ENCODE measurements at regions not wholly inside any gene's neighbourhood (a gene's known extent, or its start where the extent isn't known, plus 50 kb on each side); places are given as distances from the start of the nearest gene placed in this dataset.

DNA sequence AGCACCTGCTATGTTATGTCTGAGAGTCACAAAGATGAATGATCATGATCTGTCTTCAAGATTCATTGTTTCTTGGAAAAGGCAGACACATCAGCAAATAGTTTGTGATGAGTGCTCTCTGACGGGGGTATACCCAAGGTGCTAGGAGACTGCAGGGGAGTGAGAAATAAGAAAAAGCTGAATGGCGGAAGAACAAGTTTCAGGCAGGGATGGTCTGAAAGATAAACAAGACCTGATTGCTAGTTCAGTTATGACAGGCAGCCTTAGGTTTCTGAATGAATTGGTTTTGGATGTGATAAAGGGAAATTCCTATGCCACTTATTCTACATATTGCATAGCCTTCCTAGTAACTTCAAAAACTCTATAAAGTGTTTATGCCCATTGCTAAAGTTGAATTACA, 327.0 kb upstream of the DKK2 start:
- ChIA-PET CTCF (no interaction called here), POLR2A (ENCODE audit: unreplicated experiment) (no interaction called here)
- Histone ChIP-seq H2AFZ (replicated peaks; ENCODE audit: low read length, poor library complexity) (no peak overlapping the region), H3K9me3 (ENCODE audit: control insufficient read depth, insufficient read depth, low read length) (no peaks in the 10 kb centered on the region), H3K9me1 (ENCODE audit: insufficient read depth, low read length) (no peaks in the 10 kb centered on the region), H2BK120ac (ENCODE audit: low read depth, low read length) (no peak overlapping the region), H3K4me3 (ENCODE audit: insufficient read depth, low read depth, low read length) (no peak overlapping the region), H3K18ac (ENCODE audit: low read depth, low read length) (no peak overlapping the region), H2AK5ac (ENCODE audit: low read depth, low read length) (no peak overlapping the region), H3K9ac (ENCODE audit: low read depth, low read length) (no peak overlapping the region), H2AK9ac (replicated peaks; ENCODE audit: low read depth, low read length, poor library complexity) (no peak overlapping the region), H3K14ac (replicated peaks; ENCODE audit: low read depth, low read length) (no peak overlapping the region), H3K36me3 (ENCODE audit: control insufficient read depth, insufficient read depth, low read length) (no peaks in the 10 kb centered on the region), H3K4me2 (ENCODE audit: low read depth, low read length) (no peak overlapping the region), H3K56ac (ENCODE audit: extremely low read depth, insufficient read depth, low read length) (no peak overlapping the region), H2BK15ac (ENCODE audit: low read depth, low read length) (no peak overlapping the region), H3K79me1 (ENCODE audit: low read depth in 1 of 2, low read length in 2 of 2) (no peaks in the 10 kb centered on the region), H2BK20ac (ENCODE audit: low read depth, low read length) (no peak overlapping the region), H4K8ac (ENCODE audit: low read depth in 2 of 2, low read length in 2 of 2) (no peak overlapping the region), H3K27me3 (ENCODE audit: control insufficient read depth, insufficient read depth, low read length) (no peaks in the 10 kb centered on the region), H3K4me1 (ENCODE audit: control insufficient read depth, insufficient read depth, low read length) (no peaks in the 10 kb centered on the region), H2BK5ac (ENCODE audit: low read depth, low read length, poor library complexity, severe bottlenecking) (no peak overlapping the region), H4K91ac (ENCODE audit: insufficient read depth, low read depth, low read length) (no peak overlapping the region), H3K23ac (ENCODE audit: low read depth, low read length) (no peak overlapping the region), H4K5ac (ENCODE audit: low read depth, low read length) (no peak overlapping the region), H3K27ac (ENCODE audit: insufficient read depth, low read length) (no peak overlapping the region), H3K4ac (ENCODE audit: low read depth, low read length) (no peak overlapping the region), H4K20me1 (ENCODE audit: insufficient read depth, low read length) (no peaks in the 10 kb centered on the region)
- DNase-seq: no peak
- no peak for TF ChIP-seq MAZ (IDR thresholded peaks at IDR 0.05; ENCODE audit: borderline replicate concordance, low read depth, low read length)
- TF ChIP-seq FOS (IDR thresholded peaks at IDR 0.05; ENCODE audit: low read depth, low read length): no peak
- TF ChIP-seq CEBPB (IDR thresholded peaks at IDR 0.05; ENCODE audit: low read depth, low read length): no peak
- TF ChIP-seq RAD21 (IDR thresholded peaks at IDR 0.05; ENCODE audit: low read length): no peak
- no peak for TF ChIP-seq CHD1 (IDR thresholded peaks at IDR 0.05; ENCODE audit: low read depth, low read length)
- TF ChIP-seq, protein P1, sequence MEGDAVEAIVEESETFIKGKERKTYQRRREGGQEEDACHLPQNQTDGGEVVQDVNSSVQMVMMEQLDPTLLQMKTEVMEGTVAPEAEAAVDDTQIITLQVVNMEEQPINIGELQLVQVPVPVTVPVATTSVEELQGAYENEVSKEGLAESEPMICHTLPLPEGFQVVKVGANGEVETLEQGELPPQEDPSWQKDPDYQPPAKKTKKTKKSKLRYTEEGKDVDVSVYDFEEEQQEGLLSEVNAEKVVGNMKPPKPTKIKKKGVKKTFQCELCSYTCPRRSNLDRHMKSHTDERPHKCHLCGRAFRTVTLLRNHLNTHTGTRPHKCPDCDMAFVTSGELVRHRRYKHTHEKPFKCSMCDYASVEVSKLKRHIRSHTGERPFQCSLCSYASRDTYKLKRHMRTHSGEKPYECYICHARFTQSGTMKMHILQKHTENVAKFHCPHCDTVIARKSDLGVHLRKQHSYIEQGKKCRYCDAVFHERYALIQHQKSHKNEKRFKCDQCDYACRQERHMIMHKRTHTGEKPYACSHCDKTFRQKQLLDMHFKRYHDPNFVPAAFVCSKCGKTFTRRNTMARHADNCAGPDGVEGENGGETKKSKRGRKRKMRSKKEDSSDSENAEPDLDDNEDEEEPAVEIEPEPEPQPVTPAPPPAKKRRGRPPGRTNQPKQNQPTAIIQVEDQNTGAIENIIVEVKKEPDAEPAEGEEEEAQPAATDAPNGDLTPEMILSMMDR (conservative IDR thresholded peaks at IDR 0.05; ENCODE audit: low read depth, low read length): no peak
- in situ Hi-C loops (cut with MboI; ENCODE audit: low sequenced_read_pairs): no loop called here
- WGBS, 2 experiments (ENCODE audit: extremely low coverage in 2 of 2, insufficient read length in 1 of 2): 20% methylated on average over 1 of the region's 2 CpGs; no CpG with 5 or more reads in 1 of the 2 experiments
- intact Hi-C loops (cut with micrococcal nuclease): no loop called here
- ATAC-seq (ENCODE audit: low read depth): no peak
- BruUV-seq (replicated peaks): no TSS peak
- dilution Hi-C loops (cut with HindIII; ENCODE audit: low sequenced_read_pairs, unreplicated experiment): no loop called here
